A549 (cell line): ENCODE measurements at regions not wholly inside any gene's neighbourhood (a gene's known extent, or its start where the extent isn't known, plus 50 kb on each side); places are given as distances from the start of the nearest gene placed in this dataset.

Experiments used
- CEBPB ChIP-seq, 2 experiments: fragments of >200 bp in 1 of 2; sonication (Bioruptor Twin) in 1 of 2; formaldehyde crosslinking in 1 of 2; IDR thresholded peaks; 2 replicates each; pipeline ENCODE4 v1.6.1; 2012 to 2016
- TF ChIP-seq, protein P1 (sequence below): fragments of 150-350 bp; IDR thresholded peaks from 2 replicates; pipeline ENCODE4 v1.6.1; 2014; ENCODE audit warnings: low read depth, mild to moderate bottlenecking, low read length

GRCh38 chr13:107133950-107134349 is 566.0 kb upstream of the ARGLU1 start:
- TF ChIP-seq, protein P1, sequence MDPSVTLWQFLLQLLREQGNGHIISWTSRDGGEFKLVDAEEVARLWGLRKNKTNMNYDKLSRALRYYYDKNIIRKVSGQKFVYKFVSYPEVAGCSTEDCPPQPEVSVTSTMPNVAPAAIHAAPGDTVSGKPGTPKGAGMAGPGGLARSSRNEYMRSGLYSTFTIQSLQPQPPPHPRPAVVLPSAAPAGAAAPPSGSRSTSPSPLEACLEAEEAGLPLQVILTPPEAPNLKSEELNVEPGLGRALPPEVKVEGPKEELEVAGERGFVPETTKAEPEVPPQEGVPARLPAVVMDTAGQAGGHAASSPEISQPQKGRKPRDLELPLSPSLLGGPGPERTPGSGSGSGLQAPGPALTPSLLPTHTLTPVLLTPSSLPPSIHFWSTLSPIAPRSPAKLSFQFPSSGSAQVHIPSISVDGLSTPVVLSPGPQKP: no peak
- TF ChIP-seq CEBPB (IDR thresholded peaks at IDR 0.05): no peak
